ENCODE measurements at regions not wholly inside any gene's neighbourhood (a gene's known extent, or its start where the extent isn't known, plus 50 kb on each side); places are given as distances from the start of the nearest gene placed in this dataset.

- no peaks in the 10 kb centered on the region for H3K9me3 ChIP-seq (ENCODE audit: control insufficient read depth, insufficient read depth, low read depth, low read length)
- no peaks in the 10 kb centered on the region for H3K4me1 ChIP-seq (ENCODE audit: control insufficient read depth, insufficient read depth, low read length)
- ChIA-PET POLR2A (no interaction called here), CTCF (no interaction called here)
- H3K4me3 ChIP-seq (ENCODE audit: low read depth, low read length) = no peak overlapping the region
- TF ChIP-seq REPIN1 (tag by site-specific recombination; IDR thresholded peaks at IDR 0.05; ENCODE audit: low read depth) = no peak
- TF ChIP-seq ZFP37 (tag by site-specific recombination; IDR thresholded peaks at IDR 0.05) = no peak
- TF ChIP-seq ZNF629 (tag by site-specific recombination; IDR thresholded peaks at IDR 0.05) = no peak
- no peak for TF ChIP-seq ZNF221 (tag by site-specific recombination; IDR thresholded peaks at IDR 0.05; ENCODE audit: borderline replicate concordance)
- TF ChIP-seq ZNF521 (tag by site-specific recombination; IDR thresholded peaks at IDR 0.05) = no peak
- no peaks in the 10 kb centered on the region for H3K36me3 ChIP-seq (ENCODE audit: control insufficient read depth in 2 of 2, insufficient read depth in 1 of 2, low read length in 2 of 2)
- no peak overlapping the region for H3K27ac ChIP-seq (ENCODE audit: extremely low read depth, low read depth, low read length)
Observed at GRCh38 chr2:192809173-192809572, 614.4 kb upstream of the TMEFF2 start.

GRCh38 chr2:192783643-192784042, 588.9 kb upstream of the TMEFF2 start:
- Histone ChIP-seq H3K27ac (ENCODE audit: extremely low read depth, low read depth, low read length) (no peak overlapping the region), H3K4me3 (ENCODE audit: low read depth, low read length) (no peak overlapping the region), H3K9me3 (ENCODE audit: control insufficient read depth, insufficient read depth, low read depth, low read length) (no peaks in the 10 kb centered on the region), H3K4me1 (ENCODE audit: control insufficient read depth, insufficient read depth, low read length) (no peaks in the 10 kb centered on the region), H3K36me3 (ENCODE audit: control insufficient read depth in 2 of 2, insufficient read depth in 1 of 2, low read length in 2 of 2) (no peaks in the 10 kb centered on the region)
- ChIA-PET CTCF (no interaction called here), POLR2A (no interaction called here)
- TF ChIP-seq ZNF658 (tag by site-specific recombination; IDR thresholded peaks at IDR 0.05) (no peak), ZNF324 (tag by site-specific recombination; IDR thresholded peaks at IDR 0.05) (no peak), ZNF529 (tag by site-specific recombination; IDR thresholded peaks at IDR 0.05; ENCODE audit: insufficient replicate concordance) (no peak), MEIS1 (CRISPR knock-in tag; IDR thresholded peaks at IDR 0.05; ENCODE audit: borderline replicate concordance) (no peak), ZNF157 (tag by site-specific recombination; IDR thresholded peaks at IDR 0.05) (no peak), BCL6B (tag by site-specific recombination; IDR thresholded peaks at IDR 0.05) (no peak), BCL11A (tag by site-specific recombination; IDR thresholded peaks at IDR 0.05; ENCODE audit: low read depth) (no peak), ZNF211 (tag by site-specific recombination; IDR thresholded peaks at IDR 0.05; ENCODE audit: low read depth) (no peak), RBAK (tag by site-specific recombination; IDR thresholded peaks at IDR 0.05) (no peak), ZNF580 (tag by site-specific recombination; IDR thresholded peaks at IDR 0.05) (no peak), ZNF404 (tag by site-specific recombination; IDR thresholded peaks at IDR 0.05) (no peak), ZNF112 (tag by site-specific recombination; IDR thresholded peaks at IDR 0.05) (no peak)

GRCh38 chr2:192775459-192776262, 580.9 kb upstream of the TMEFF2 start:
- ChIA-PET CTCF (no interaction called here), POLR2A (no interaction called here)
- Histone ChIP-seq H3K27ac (ENCODE audit: extremely low read depth, low read depth, low read length) (no peak overlapping the region), H3K4me1 (ENCODE audit: control insufficient read depth, insufficient read depth, low read length) (no peaks in the 10 kb centered on the region), H3K9me3 (ENCODE audit: control insufficient read depth, insufficient read depth, low read depth, low read length) (no peaks in the 10 kb centered on the region), H3K36me3 (ENCODE audit: control insufficient read depth in 2 of 2, insufficient read depth in 1 of 2, low read length in 2 of 2) (no peaks in the 10 kb centered on the region), H3K4me3 (ENCODE audit: low read depth, low read length) (no peak overlapping the region)
- TF ChIP-seq ZBTB6 (tag by site-specific recombination; IDR thresholded peaks at IDR 0.05) (no peak), ZNF223 (tag by site-specific recombination; IDR thresholded peaks at IDR 0.05) (no peak), BCL11A (tag by site-specific recombination; IDR thresholded peaks at IDR 0.05; ENCODE audit: low read depth) (no peak), PBX3 (CRISPR knock-in tag; IDR thresholded peaks at IDR 0.05) (no peak), GLI4 (tag by site-specific recombination; IDR thresholded peaks at IDR 0.05) (no peak), HOXD13 (CRISPR knock-in tag; IDR thresholded peaks at IDR 0.05; ENCODE audit: borderline replicate concordance) (no peak), ZNF155 (tag by site-specific recombination; IDR thresholded peaks at IDR 0.05) (no peak), ZNF132 (tag by site-specific recombination; IDR thresholded peaks at IDR 0.05; ENCODE audit: borderline replicate concordance) (no peak), ZNF664 (tag by site-specific recombination; IDR thresholded peaks at IDR 0.05) (no peak), GLIS2 (tag by site-specific recombination; IDR thresholded peaks at IDR 0.05) (no peak), ZNF654 (tag by site-specific recombination; IDR thresholded peaks at IDR 0.05; ENCODE audit: low read depth) (no peak), ZNF521 (tag by site-specific recombination; IDR thresholded peaks at IDR 0.05) (no peak), ZNF529 (tag by site-specific recombination; IDR thresholded peaks at IDR 0.05; ENCODE audit: insufficient replicate concordance) (no peak), ZNF707 (tag by site-specific recombination; IDR thresholded peaks at IDR 0.05) (no peak)
